Parathyroid adenoma (tissue), 2 donors: ENCODE measurements at regions not wholly inside any gene's neighbourhood (a gene's known extent, or its start where the extent isn't known, plus 50 kb on each side); places are given as distances from the start of the nearest gene placed in this dataset.

Source experiments
- H2AFZ ChIP-seq: fragments of 300-600 bp; sonication (generic); one replicate; pipeline ENCODE4 v1.7.0; 2017; ENCODE audit warnings: antibody characterized with exemption, mild to moderate bottlenecking
- H3K27ac ChIP-seq: fragments of 300-600 bp; sonication (generic); one replicate; pipeline ENCODE4 v1.7.0; 2017
- H3K27me3 ChIP-seq: fragments of 300-600 bp; sonication (generic); one replicate; pipeline ENCODE4 v1.7.0; 2017; ENCODE audit warnings: low read length; ENCODE audit not compliant: control insufficient read depth, insufficient read depth
- H3K36me3 ChIP-seq: fragments of 300-600 bp; sonication (generic); one replicate; pipeline ENCODE4 v1.7.0; 2017; ENCODE audit warnings: low read length; ENCODE audit not compliant: control insufficient read depth, insufficient read depth
- H3K4me1 ChIP-seq: fragments of 300-600 bp; sonication (generic); one replicate; pipeline ENCODE4 v1.7.0; 2017; ENCODE audit warnings: control low read depth
- H3K4me2 ChIP-seq: fragments of 300-600 bp; sonication (generic); one replicate; pipeline ENCODE4 v1.7.0; 2017; ENCODE audit warnings: low read length
- H3K4me3 ChIP-seq: fragments of 300-600 bp; sonication (generic); one replicate; pipeline ENCODE4 v1.7.0; 2017; ENCODE audit warnings: low read depth, low read length
- H3K79me2 ChIP-seq: fragments of 300-600 bp; sonication (generic); one replicate; pipeline ENCODE4 v1.7.0; 2017; ENCODE audit warnings: control low read depth
- H3K9ac ChIP-seq: fragments of 300-600 bp; sonication (generic); one replicate; pipeline ENCODE4 v1.7.0; 2017; ENCODE audit warnings: mild to moderate bottlenecking
- H3K9me3 ChIP-seq: fragments of 300-600 bp; sonication (generic); one replicate; pipeline ENCODE4 v1.7.0; 2017; ENCODE audit warnings: low read length; ENCODE audit not compliant: control insufficient read depth
- CTCF ChIP-seq: fragments of 300-600 bp; sonication (generic); IDR thresholded peaks from one replicate; pipeline ENCODE4 v1.7.0; 2017; ENCODE audit warnings: antibody characterized with exemption, mild to moderate bottlenecking
- donor health status: primary hyperparathyroidism.

DNA sequence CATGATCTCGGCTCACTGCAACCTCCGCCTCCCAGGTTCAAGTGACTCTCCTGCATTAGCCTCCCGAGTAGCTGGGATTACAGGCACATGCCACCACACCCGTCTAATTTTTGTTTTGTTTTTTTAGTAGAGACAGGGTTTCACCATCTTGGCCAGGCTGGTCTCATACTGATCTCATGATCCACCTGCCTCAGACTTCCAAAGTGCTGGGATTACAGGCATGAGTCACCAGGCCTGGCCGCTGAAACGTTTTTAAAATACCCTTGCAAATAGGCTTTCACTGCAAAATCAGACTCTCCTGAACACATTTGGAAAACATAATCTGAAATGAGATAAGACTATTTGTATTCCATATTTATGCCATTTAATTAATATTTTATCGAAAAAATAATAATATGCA lies 826.1 kb upstream of the CNTN5 start:
- TF ChIP-seq CTCF, result no peak
- no peak overlapping the region for H3K27ac ChIP-seq
- no peaks in the 10 kb centered on the region for H3K9me3 ChIP-seq
- H3K27me3 ChIP-seq, result no peaks in the 10 kb centered on the region
- H3K4me3 ChIP-seq, result no peak overlapping the region
- H2AFZ ChIP-seq, result no peak overlapping the region
- H3K4me2 ChIP-seq, result no peak overlapping the region
- H3K36me3 ChIP-seq, result no peaks in the 10 kb centered on the region
- no peaks in the 10 kb centered on the region for H3K4me1 ChIP-seq
- no peak overlapping the region for H3K9ac ChIP-seq
- no peaks in the 10 kb centered on the region for H3K79me2 ChIP-seq

- H3K9ac ChIP-seq, result no peak overlapping the region
- H3K4me2 ChIP-seq, result no peak overlapping the region
- no peaks in the 10 kb centered on the region for H3K27me3 ChIP-seq
- H3K4me1 ChIP-seq, result no peaks in the 10 kb centered on the region
- no peak overlapping the region for H3K4me3 ChIP-seq
- H3K36me3 ChIP-seq, result no peaks in the 10 kb centered on the region
- TF ChIP-seq CTCF, result no peak
- no peaks in the 10 kb centered on the region for H3K79me2 ChIP-seq
- H3K27ac ChIP-seq, result no peak overlapping the region
- no peaks in the 10 kb centered on the region for H3K9me3 ChIP-seq
- H2AFZ ChIP-seq, result no peak overlapping the region
Observed at GRCh38 chr11:98195300-98195699, 825.4 kb upstream of the CNTN5 start.

DNA sequence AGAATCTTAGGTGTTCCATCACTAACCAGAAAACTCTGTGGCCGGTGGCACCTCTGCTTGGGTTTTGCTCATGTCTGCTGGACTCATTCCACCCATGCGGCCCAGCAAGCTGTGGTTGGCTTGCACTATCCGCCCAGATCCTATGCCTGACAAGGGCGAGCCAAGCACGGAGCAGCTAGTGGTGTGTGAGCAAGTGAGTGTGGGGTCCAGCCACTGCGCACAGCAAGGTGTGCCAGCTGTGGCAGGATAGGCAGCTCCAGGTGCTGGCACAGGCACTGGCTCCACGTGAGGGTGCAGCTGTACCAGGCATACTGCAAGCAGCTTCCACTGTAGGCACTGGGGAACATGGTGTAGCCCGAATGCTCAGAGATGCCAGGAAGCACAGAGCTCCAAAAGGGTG lies 813.7 kb upstream of the CNTN5 start:
- no peaks in the 10 kb centered on the region for H3K79me2 ChIP-seq
- H3K4me3 ChIP-seq, result no peak overlapping the region
- no peak for TF ChIP-seq CTCF
- H3K27ac ChIP-seq, result no peak overlapping the region
- H3K4me1 ChIP-seq, result no peaks in the 10 kb centered on the region
- H3K9me3 ChIP-seq, result no peaks in the 10 kb centered on the region
- H3K27me3 ChIP-seq, result no peaks in the 10 kb centered on the region
- no peak overlapping the region for H3K9ac ChIP-seq
- no peak overlapping the region for H3K4me2 ChIP-seq
- H3K36me3 ChIP-seq, result no peaks in the 10 kb centered on the region
- no peak overlapping the region for H2AFZ ChIP-seq

- Histone ChIP-seq H3K4me3 (no peak overlapping the region), H3K4me1 (no peaks in the 10 kb centered on the region), H2AFZ (no peak overlapping the region), H3K79me2 (no peaks in the 10 kb centered on the region), H3K9me3 (no peaks in the 10 kb centered on the region), H3K9ac (no peak overlapping the region), H3K4me2 (no peak overlapping the region), H3K27me3 (no peaks in the 10 kb centered on the region), H3K27ac (no peak overlapping the region), H3K36me3 (no peaks in the 10 kb centered on the region)
- no peak for TF ChIP-seq CTCF
Observed at GRCh38 chr11:98227278-98227677, 793.5 kb upstream of the CNTN5 start.

DNA sequence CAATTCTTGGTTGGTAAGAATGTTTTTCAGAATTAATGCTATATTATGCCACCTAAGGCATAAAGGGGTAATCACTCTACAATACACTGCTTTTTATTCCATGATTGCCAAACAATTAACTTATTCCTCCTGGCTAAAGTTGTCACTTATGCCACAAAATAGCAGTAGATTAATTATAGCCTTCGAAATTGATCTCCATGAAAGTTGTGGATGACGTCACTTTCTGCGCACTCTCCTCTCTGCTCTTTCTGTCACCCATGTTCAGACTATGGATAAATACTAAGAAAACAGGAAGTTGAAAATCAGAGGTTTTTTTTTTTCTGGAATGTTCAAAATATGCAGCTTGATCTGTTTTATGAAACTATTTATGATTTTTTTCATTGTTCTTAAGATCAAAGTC lies 790.1 kb upstream of the CNTN5 start:
- no peak overlapping the region for H3K4me3 ChIP-seq
- TF ChIP-seq CTCF, result no peak
- H2AFZ ChIP-seq, result no peak overlapping the region
- no peak overlapping the region for H3K9ac ChIP-seq
- H3K27me3 ChIP-seq, result no peaks in the 10 kb centered on the region
- no peaks in the 10 kb centered on the region for H3K9me3 ChIP-seq
- no peaks in the 10 kb centered on the region for H3K36me3 ChIP-seq
- H3K27ac ChIP-seq, result no peak overlapping the region
- H3K4me1 ChIP-seq, result no peaks in the 10 kb centered on the region
- H3K4me2 ChIP-seq, result no peak overlapping the region
- no peaks in the 10 kb centered on the region for H3K79me2 ChIP-seq
